Right cardiac atrium (tissue), 5 donors: ENCODE measurements at regions not wholly inside any gene's neighbourhood (a gene's known extent, or its start where the extent isn't known, plus 50 kb on each side); places are given as distances from the start of the nearest gene placed in this dataset.

Source experiments
- ATAC-seq, 2 donors: fragments of 200-7000 bp; cut with Tn5 transposase; one replicate each; pipeline versions ENCODE4 v1.8.0 to v1.9.1; 2020; ENCODE audit warnings: moderate library complexity in 2 of 2, mild to moderate bottlenecking in 1 of 2
- DNase-seq, 3 donors: peaks; one replicate each; pipeline ENCODE4 v3.0.0-alpha.2; 2020
- H3K27ac ChIP-seq: one replicate; pipeline ENCODE4 v1.5.1; 2013; ENCODE audit warnings: mild to moderate bottlenecking, low read length, control low read depth, moderate library complexity
- H3K27me3 ChIP-seq: one replicate; pipeline ENCODE4 v1.6.1; 2013; ENCODE audit not compliant: control insufficient read depth, insufficient read depth
- H3K4me1 ChIP-seq: one replicate; pipeline ENCODE4 v1.6.1; 2013; ENCODE audit warnings: low read length; ENCODE audit not compliant: control insufficient read depth, insufficient read depth
- H3K4me3 ChIP-seq: one replicate; pipeline ENCODE4 v1.5.1; 2013; ENCODE audit warnings: low read length, control low read depth
- H3K9me3 ChIP-seq: one replicate; pipeline ENCODE4 v1.6.1; 2013; ENCODE audit warnings: low read length; ENCODE audit not compliant: control insufficient read depth
- WGBS: extraction: QIAGEN DNeasy Blood & Tissue Kit; methylation state at CpG from one replicate; pipeline ENCODE4 v1.1.7; 2013; 5-methylcytosine and 5-hydroxymethylcytosine counted together
- intact Hi-C, 4 donors: fragments of 100-400 bp; cut with DNase I; formaldehyde crosslinking; loops; one replicate each; pipeline versions ENCODE4 v1.11.0 to v1.14.0; 2022 to 2023
- donor health status: healthy with polysubstance abuse.
- donor health status: DM: no; HTN: yes; CAD: no.
- donor health status: DM: no; HTN: no; CAD: no.
- donor health status: DM: no; HTN: yes; CAD: no; lungs with severe emphysema.
- donor health status: DM: yes; HTN: yes; CAD: no.

DNA sequence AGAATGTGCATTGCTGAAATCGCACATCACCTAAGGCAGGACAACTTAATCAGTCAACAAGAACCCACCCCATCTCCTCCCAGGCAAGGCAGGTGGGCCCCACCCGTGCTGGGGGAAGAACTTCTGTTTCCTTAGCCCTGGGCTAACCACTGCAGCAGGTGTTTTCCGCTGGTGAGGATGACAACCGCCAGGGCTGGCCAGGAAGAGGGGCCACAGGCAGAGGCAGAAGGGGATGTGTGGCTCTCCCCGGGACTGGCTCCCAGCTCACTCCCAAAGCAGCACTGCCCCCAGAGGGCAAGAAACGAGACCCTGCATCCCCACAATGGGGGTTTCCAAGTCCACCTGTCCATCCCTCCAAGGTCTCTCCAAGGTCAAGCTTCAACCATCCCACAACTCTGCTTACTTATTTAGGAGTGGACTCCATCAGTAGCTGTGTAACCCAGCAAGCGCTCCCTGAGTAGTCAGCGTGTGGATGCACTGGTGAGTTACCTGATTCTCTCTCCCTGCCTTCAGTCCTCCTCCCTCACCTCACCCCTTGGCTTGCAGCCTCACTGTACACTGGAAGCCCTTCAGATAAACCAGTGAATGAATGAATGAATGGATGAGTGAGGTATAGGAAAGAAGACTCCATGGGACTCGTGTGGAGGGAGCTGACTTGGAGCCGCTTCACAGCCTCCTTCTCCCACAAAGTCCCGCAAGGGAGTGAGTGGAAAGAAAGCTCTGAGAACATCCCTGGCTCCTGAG is 168.2 kb upstream of the CST7 start:
- no peaks in the 10 kb centered on the region for H3K4me1 ChIP-seq
- no peaks in the 10 kb centered on the region for H3K27me3 ChIP-seq
- H3K4me3 ChIP-seq, result no peak overlapping the region
- WGBS, result 72% methylated on average over 11 of the region's 11 CpGs
- H3K27ac ChIP-seq, result no peak overlapping the region
- no peaks in the 10 kb centered on the region for H3K9me3 ChIP-seq
- intact Hi-C loops, result loop anchor here in 2 of 4 donors (5.0 to 10.0 kb wide), 3 partner anchors 476 to 626 kb away; no protein-coding TSS in a partner anchor
- DNase-seq (no peak), ATAC-seq (no peak)

DNA sequence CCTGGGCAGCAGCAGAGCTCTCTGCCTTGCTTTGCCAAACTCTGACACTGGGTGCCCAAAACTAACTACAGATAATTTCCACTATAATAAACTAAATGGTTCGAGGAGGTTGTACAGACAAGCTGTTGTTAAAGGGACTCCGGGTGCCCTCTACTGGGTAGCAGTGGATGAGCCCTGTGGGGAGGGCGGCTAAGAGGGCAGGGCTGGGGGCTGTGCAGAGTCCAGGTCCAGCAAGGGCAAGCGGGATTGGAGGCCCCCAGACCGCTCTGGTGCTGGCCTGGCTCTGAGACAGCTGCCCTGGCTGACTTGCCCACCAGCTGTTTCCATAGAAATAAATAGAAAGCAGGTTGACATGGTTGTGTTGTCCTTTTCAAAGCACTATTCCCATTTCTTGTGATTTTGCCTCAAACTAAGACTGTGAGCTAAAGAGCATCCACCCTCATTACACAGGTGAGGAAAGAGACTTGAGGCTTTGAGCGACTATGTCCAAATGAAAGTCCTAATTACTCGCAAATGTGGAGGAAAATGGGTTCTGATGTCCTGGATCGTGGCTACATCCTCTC is 167.6 kb upstream of the CST7 start:
- 64% methylated on average over 8 of the region's 8 CpGs for WGBS
- Histone ChIP-seq H3K27me3 (no peaks in the 10 kb centered on the region), H3K9me3 (no peaks in the 10 kb centered on the region), H3K4me1 (no peaks in the 10 kb centered on the region), H3K4me3 (no peak overlapping the region), H3K27ac (no peak overlapping the region)
- intact Hi-C loops, result loop anchor here in 2 of 4 donors (5.0 to 10.0 kb wide), 3 partner anchors 477 to 627 kb away; no protein-coding TSS in a partner anchor
- DNase-seq (peak in 1 of 3 donors; percentile 68), ATAC-seq (peak; percentile 56 to 62)

DNA sequence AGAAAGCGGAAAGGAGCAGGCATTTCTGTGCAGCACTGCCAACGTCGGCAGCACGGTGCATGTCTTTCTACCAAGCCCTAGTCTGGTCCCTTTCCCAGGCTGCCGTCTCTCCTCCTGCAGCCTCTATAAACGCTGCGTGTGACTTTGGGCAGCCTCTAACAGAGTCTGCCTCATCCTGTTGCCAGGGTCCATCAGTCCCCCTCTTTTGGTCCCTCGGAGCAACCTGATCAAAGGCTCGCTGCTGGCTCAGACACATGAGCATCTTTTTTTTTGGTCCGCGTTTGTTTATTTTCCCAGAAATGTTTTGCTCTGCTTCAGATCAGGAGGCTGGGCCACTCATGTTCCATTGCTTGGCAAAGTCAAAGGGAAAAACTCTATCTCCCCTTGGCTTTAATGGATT is 166.8 kb upstream of the CST7 start:
- Histone ChIP-seq H3K4me1 (no peaks in the 10 kb centered on the region), H3K27me3 (no peaks in the 10 kb centered on the region), H3K27ac (no peak overlapping the region), H3K4me3 (no peak overlapping the region), H3K9me3 (no peaks in the 10 kb centered on the region)
- 76% methylated on average over 11 of the region's 11 CpGs for WGBS
- ATAC-seq, result no peak
- no peak for DNase-seq
- intact Hi-C loops, result loop anchor here in 2 of 4 donors (5.0 to 10.0 kb wide), 3 partner anchors 478 to 628 kb away; no protein-coding TSS in a partner anchor

DNA sequence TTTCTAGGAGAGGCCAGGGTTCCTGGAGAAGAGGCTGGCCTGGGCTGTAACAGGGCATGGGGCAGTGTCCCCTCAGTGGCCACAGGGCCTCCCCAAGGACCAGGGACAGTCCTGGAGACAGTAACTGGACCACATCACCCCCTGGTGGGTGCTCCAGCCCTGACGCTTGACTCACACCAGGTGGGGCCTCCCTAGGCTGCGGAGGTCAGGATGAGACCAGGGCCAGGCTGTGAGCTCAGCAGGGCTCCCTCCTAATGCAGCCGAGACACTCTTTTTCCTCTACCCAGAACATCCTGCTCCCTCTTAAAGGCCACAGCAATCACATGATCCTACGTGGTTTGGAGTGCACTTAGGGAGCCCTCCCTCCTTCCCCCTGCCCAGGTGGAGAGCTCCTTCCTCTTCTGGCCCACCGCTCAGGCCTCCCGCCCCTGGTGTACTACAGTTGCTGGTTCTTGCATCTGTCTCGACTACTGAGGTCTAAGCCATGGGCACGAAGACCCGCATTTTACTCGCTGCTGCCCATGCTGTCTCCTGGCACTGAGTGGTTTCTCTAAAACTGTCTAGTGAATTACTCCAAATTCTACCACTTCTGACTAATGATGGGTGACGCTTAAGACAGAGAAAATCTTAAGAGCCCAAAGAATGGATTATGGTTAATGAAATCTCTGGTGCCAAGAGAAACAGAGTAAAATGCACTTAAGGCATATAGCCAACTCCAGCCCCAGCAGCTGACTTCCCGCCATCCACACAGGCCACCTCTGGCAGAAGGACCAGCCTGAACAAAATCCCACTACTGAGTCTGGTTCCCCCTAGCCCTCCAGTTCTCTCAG is 166.1 kb upstream of the CST7 start:
- Histone ChIP-seq H3K4me3 (no peak overlapping the region), H3K4me1 (no peaks in the 10 kb centered on the region), H3K27ac (no peak overlapping the region), H3K27me3 (no peaks in the 10 kb centered on the region), H3K9me3 (no peaks in the 10 kb centered on the region)
- intact Hi-C loops, result loop anchor here in 2 of 4 donors (5.0 to 10.0 kb wide), 3 partner anchors 478 to 628 kb away; no protein-coding TSS in a partner anchor
- WGBS, result 78% methylated on average over 12 of the region's 12 CpGs
- DNase-seq (no peak), ATAC-seq (no peak)

DNA sequence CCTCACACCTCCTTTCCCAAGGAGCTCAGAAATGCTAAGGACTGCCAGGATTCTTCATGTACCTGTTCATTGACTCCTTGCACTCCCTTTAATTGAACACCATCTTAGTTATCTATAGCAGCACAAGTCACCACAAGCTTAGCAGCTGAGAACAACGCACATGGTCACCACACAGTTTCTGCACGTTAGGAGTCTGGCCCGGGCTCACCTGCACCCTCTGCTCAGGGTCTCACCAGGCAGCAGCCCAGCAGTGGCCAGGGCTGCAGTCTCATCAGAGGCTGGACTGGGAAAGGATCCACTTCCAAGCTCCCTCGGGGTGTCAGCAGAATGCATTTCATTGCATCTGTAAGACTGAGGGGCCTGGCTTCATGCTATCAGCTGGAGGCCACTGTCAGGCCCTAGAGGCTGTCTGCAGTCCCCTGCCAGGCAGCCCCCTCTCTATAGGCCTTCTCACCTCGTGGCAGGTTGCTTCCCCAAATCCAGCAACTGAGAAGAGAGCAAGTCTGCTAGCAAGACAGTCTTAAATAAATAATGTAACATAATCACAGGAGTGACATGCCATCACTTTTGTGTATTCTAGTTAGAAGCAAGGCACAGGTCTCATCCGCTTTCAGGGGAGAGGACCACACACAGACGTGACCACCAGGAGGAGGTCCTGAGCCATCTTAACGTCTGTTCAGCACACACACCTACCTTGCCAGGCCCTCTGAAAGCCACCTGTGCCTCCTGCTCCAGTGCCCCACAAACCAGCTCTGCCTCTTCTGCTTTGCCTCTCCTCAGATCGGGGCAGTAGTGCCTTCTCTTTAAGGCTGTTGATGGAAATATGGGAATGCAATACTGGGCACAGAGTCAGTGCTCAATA is 165.2 kb upstream of the CST7 start:
- whole genome bisulfite sequencing, result 85% methylated on average over 9 of the region's 9 CpGs
- intact Hi-C loops, result loop anchor here in 2 of 4 donors (5.0 to 10.0 kb wide), 3 partner anchors 479 to 629 kb away; no protein-coding TSS in a partner anchor
- DNase-seq, result no peak
- Histone ChIP-seq H3K27me3 (no peaks in the 10 kb centered on the region), H3K9me3 (no peaks in the 10 kb centered on the region), H3K27ac (no peak overlapping the region), H3K4me3 (no peak overlapping the region), H3K4me1 (no peaks in the 10 kb centered on the region)
- ATAC-seq, result no peak

DNA sequence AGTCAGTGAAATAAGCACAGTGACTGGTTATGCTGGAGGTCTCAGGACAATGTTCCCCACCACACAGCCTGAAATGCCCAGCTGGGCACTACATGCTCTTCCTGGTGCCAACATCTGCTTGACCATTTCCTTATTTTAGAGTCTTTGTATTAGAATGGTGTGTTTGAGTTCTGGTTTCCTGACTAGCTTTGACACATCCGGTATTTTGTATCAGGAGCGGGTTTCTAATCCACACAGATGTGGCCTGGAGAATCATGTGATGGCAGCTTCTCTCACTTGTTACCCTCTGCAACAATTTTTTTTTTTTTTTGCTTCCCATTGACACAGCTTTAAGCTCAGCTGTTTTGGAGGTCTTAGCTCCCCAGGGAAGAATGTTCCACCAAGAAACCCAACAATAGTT is 164.5 kb upstream of the CST7 start:
- no peak for DNase-seq
- Histone ChIP-seq H3K9me3 (no peaks in the 10 kb centered on the region), H3K4me1 (no peaks in the 10 kb centered on the region), H3K27ac (no peak overlapping the region), H3K4me3 (no peak overlapping the region), H3K27me3 (no peaks in the 10 kb centered on the region)
- no peak for ATAC-seq
- intact Hi-C loops, result loop anchor here in 2 of 4 donors (5.0 to 10.0 kb wide), 3 partner anchors 480 to 630 kb away; no protein-coding TSS in a partner anchor
- 75% methylated on average over 2 of the region's 2 CpGs for WGBS

DNA sequence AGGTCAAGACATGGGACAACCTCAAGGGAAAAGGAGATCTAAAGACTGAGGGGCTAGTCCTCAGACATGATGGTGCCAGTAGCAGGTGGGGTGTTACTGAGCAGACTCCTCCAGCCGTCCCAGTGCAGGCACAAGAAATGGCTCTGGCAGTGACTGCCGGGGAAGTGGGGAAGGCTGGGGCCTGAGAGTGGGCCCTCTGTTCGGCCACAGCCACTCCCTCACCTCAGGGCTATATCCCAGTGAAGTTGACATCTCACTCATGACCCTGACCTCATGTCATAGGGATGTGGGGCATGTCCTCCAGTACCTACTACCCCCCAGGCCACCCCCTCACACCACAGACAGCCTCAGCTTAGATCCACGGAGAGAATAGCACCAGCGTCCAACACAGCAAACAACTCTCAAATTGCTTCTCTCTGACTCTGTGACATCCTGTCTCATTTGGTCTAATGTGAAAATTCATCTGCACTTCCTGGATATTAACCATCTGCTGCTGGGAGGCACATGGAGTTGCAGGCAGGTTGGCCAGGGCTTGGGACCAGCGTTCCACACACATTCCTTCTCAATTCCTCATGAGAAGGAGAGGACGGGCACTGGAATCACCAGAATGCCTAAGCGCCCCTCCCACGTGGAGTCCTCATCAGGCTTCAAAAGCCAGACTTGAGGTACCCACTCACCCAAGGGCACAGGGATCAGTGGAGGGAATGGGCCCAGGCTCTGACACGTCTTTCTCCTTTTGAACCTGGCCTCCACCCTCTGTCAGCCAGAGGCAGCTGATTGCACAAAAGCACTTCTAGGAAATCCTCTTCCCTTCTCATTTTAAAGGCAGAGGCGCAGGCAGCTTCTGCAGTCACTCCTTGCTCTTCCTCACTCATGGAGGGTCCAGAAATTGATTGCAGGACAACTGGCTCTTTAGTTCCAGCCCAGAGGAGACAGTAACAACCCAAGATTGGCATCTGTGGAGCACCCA is 163.6 kb upstream of the CST7 start:
- H3K9me3 ChIP-seq, result no peaks in the 10 kb centered on the region
- intact Hi-C loops, result loop anchor here in 1 of 4 donors (10.0 kb wide), 2 partner anchors 481 to 631 kb away; no protein-coding TSS in a partner anchor
- 67% methylated on average over 11 of the region's 11 CpGs for WGBS
- no peak overlapping the region for H3K27ac ChIP-seq
- no peaks in the 10 kb centered on the region for H3K4me1 ChIP-seq
- DNase-seq (no peak), ATAC-seq (no peak)
- H3K4me3 ChIP-seq, result no peak overlapping the region
- no peaks in the 10 kb centered on the region for H3K27me3 ChIP-seq

DNA sequence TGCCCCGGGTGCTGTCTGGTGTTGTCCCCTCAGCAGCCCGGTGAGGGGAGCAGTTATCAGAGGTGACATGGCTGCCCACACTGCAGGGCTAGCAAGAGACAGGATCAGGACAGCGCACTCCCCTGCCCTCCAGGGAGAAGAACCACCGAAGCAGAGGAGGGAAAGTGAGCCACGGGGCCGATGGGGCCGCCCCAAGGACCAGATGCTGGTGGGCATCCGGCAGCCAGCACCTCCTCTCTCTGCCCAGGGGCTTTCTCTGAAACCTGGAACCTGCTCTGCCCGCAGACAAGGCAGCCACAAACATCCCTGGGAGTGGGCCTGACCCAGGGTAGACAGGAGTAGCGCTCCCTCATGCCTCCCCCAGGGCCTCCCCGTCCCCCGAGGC is 163.0 kb upstream of the CST7 start:
- 89% methylated on average over 12 of the region's 12 CpGs for WGBS
- intact Hi-C loops, result loop anchor here in 1 of 4 donors (10.0 kb wide), 2 partner anchors 481 to 631 kb away; no protein-coding TSS in a partner anchor
- DNase-seq, result no peak
- H3K4me3 ChIP-seq, result no peak overlapping the region
- no peaks in the 10 kb centered on the region for H3K4me1 ChIP-seq
- H3K27me3 ChIP-seq, result no peaks in the 10 kb centered on the region
- no peaks in the 10 kb centered on the region for H3K9me3 ChIP-seq
- H3K27ac ChIP-seq, result no peak overlapping the region
- ATAC-seq, result no peak

DNA sequence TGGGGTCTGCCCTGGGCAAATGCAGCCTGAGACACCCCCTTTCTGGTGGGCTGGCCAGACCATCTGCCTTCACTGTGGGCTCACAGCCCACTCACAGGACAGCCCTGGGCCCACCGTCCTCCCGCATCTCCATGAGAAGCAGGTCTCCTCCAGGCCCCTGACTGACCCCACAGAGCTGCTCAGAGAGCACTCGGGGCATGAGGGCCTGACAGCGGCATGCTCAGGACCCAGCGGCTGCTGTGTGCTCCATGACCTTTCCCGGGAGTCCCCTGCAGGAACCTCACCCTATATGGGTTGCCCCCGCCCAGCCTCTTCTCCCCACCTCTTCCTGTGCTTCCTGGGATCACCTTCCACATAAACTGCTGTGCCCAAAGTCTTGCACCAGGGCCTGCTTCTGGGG is 162.4 kb upstream of the CST7 start:
- 90% methylated on average over 7 of the region's 7 CpGs for WGBS
- ATAC-seq (no peak), DNase-seq (no peak)
- H3K9me3 ChIP-seq, result no peaks in the 10 kb centered on the region
- H3K27ac ChIP-seq, result no peak overlapping the region
- H3K27me3 ChIP-seq, result no peaks in the 10 kb centered on the region
- intact Hi-C loops, result loop anchor here in 1 of 4 donors (10.0 kb wide), 2 partner anchors 482 to 632 kb away; no protein-coding TSS in a partner anchor
- H3K4me1 ChIP-seq, result no peaks in the 10 kb centered on the region
- no peak overlapping the region for H3K4me3 ChIP-seq
